Hematopoietic multipotent progenitor cell treated with erythropoietin and hydrocortisone succinate and interleukin-3 and kit ligand, for 15 days (in vitro differentiated cells): ENCODE measurements at regions not wholly inside any gene's neighbourhood (a gene's known extent, or its start where the extent isn't known, plus 50 kb on each side); places are given as distances from the start of the nearest gene placed in this dataset.
"Not testable (repeated sequence)": the region's sequence is repeated elsewhere in the genome, so short reads cannot be mapped to it uniquely, and the experiment has no call there.

Experiments
- DNase-seq: peaks from one replicate; pipeline ENCODE4 v3.0.0-alpha.2; 2015; ENCODE audit warnings: low spot score

DNA sequence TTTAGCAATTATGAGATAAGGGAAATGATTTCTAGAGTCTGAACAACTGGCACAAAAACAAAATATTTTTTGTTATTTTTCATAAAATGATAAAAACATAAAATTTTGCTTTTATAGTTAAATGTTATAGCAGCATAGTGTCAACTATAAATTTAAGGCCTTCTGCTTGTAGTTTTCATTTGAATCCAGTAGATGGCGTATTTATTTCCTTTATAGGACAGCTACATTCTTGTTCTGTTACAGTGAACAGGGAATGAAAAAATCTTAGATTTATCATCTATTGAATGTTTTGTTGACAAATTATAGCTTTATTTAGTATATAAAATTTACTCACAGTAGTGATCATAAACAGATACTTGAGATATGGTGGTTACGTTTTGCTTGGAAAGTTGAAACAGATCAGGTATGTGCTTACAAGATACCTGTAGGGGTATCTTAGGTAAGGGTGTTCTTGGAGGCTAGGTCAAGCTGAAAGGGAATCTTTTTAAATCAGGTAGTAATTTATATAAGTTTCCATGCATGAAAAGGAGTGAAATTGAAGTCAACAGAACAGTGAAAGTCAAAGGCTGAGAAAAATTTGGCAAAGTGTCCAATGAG lies 239.3 kb upstream of the GRIN3A start:
- DNase-seq, result peak; percentile 42

DNA sequence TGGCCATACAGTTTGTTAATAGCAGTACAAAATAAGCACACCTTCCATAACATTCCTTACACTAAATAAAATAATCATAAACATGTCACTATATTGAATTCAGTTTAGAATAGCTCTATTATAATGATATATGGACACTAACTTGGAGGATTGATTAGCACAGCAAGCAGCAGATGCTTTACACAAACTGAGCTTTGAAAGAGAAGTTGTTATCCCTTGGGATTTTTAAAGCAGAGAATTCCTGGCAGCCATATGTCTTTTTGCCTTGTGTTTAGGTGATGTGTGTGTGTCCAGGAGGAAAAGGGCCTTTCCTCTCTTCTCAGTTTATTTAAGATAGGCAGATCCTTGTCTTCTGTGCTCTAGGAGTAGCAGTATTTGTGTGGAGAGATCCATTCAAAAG lies 232.2 kb upstream of the GRIN3A start:
- DNase-seq, result no peak

DNA sequence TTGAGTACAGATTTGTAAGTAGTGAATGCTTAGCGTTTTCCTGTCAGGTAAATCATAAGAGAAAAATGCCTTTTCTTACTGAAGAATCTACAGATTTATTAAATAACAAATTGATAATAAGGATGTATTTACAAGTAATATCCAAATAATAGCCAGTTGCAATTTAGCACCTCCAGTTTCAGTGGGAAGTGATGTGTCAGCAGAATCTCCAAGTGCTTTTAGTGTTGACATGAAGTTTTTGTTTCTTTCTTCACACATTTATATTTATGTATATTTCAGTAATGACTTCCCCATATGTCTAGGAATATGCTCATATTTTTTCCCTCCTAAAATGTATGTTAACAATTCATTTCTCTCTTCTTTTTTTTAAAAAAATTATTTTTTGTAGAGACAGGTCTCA lies 229.9 kb upstream of the GRIN3A start:
- DNase-seq, result no peak

DNA sequence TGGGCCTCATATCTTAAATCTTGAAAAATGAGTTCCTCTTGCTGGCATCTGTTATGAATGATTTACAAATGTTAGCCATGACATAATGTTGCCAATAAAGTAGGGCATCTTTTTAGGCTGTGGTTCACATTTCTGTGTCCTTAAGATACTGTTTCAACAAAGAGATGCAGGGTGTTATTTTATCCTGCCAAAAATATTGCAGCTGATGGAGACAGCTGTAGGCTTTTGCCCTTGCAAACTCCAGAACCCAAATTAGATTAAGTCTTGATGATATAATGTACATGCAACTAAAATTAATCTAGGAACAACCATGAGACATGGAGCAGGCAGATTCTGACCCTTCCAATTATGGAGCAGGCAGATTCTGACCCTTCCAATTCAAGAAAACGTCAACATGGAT lies 228.2 kb upstream of the GRIN3A start:
- DNase-seq, result no peak

DNA sequence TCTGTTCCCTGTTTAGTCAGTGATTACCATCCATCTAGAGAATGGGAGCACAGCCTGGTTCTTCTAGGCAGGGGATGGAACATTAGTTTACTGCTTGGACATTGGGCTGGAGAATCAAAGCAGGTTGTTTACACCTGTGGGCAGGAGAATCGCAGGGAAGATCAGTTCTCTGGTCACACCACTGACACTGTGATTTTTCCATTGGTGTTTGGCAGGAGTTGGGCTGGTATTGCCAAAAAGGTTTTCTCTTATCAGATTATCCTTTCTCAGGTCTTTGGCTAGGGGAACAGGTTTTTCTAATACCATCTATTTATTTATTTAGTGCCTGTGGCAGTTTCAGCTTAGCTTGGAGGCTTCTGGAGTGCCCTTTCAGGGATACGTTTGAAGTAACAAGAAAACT lies 219.3 kb upstream of the GRIN3A start:
- DNase-seq, result no peak

DNA sequence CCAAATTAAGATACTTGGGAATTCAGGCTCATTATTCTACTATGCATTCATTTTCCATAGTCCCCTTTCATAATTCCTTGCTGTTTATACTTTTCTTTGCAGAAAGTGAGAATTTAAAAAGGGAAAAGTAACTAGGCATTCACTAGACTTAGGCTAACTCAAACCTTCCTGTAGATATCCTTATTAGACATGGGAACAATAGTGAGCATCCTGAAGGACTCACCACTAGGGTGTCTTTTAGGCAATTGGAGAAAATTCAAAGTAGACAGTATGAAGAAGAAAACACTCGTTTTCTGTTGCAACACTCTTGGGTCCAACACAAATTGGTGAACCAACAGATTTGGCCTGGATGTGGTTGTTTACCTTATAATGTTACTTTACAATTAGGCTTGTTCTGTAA lies 213.2 kb upstream of the GRIN3A start:
- no peak for DNase-seq

DNA sequence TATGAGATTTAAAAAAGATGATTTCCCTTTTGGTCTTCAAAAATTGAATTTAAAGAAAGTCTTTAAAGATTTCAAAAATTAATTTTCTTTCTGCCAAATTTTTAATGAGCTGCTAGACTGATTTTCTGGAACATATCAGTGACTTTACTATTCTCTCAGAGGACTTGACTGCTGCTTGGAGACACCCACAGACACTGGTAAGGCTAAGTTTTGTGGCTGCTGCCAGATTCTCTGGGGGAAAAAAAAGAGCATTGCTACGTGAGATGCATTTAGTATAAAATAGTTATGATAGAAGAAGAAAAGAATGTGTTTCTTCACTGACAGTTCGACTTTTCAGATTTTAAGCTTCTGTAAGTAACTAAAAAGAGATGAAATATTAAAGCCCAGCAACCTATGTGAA lies 193.3 kb upstream of the GRIN3A start:
- DNase-seq, result no peak

DNA sequence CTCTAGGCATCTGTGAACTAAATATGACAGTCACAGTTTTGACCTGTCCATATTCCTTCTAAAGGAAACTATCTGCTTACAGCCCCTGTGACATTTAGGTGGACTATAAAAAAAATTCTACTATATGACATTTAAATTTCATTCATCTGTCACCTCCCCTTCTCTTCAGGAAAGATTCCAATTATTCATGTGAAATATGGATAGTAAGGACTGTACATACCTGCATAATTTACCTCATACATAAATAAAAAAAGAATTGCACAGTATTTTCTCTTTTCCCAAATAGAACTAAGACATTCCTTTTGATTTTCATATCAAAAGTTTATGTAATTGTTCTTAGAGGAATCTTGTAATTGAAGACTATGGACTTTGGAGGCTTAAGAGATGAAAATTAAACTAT lies 192.3 kb upstream of the GRIN3A start:
- DNase-seq, result no peak

DNA sequence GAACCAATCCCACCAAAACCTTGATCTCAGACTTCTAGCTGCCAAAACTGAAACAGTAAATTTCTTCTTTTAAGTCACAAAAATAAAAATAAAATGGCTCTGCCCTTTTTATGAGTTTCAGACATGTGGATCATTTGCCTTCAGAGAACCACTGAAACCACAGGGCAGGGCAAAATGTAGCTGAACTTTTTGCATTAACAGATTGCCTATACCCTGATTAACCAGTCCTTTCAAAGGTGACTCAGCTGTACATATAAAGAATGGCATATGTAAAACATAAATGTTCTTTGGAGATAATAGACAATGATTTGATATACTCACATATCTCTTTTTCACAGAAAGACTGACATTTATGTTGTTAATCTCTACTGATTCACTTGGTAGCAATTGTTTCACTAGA lies 187.1 kb upstream of the GRIN3A start:
- no peak for DNase-seq

DNA sequence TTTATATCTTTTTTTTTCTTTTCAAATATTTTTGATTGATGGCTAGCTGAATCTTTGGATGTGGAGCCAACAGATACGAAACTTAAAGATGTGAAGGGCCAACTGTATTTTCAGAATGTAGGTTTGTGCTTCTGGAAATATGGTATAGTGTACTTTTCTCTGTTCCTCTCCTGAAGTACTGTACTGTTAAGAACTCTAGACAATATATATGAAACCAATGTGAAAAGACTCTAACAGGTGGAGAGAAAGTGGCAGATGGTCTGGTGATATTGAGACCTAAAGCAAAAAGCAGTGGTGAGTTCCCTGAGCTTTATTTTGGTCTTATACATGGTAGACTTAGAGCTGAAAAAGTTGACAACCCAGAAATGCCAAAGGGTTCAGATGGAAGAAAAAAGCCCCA lies 185.0 kb upstream of the GRIN3A start:
- no peak for DNase-seq

DNA sequence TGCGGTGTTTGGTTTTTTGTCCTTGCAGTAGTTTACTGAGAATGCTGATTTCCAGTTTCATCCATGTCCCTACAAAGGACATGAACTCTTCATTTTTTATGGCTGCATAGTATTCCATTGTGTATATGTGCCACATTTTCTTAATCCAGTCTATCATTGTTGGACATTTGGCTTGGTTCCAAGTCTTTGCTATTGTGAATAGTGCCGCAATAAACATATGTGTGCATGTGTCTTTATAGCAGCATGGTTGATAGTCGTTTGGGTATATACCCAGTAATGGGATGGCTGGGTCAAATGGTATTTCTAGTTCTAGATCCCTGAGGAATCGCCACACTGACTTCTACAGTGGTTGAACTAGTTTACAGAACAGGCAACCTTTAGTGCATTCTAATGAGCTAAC lies 178.5 kb upstream of the GRIN3A start:
- DNase-seq, result not testable (repeated sequence)

DNA sequence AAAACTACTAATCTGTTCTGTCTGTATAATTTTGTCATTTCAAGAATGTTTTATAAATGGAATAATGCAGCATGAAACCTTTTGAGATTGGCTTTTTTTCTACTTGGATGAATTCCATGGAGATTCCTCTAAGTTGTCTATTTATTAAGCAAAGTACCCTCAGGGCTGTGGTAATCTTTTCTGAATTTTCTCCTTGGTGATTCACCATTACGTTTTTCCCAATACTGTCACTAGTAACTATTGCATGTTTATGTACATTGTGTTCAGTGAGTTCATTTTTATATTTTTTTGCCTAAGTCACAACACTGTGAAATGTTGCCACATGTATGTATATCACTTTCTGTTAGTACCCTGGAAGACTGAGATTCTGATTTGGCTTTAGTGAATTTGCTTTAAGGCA lies 177.0 kb upstream of the GRIN3A start:
- DNase-seq, result no peak

DNA sequence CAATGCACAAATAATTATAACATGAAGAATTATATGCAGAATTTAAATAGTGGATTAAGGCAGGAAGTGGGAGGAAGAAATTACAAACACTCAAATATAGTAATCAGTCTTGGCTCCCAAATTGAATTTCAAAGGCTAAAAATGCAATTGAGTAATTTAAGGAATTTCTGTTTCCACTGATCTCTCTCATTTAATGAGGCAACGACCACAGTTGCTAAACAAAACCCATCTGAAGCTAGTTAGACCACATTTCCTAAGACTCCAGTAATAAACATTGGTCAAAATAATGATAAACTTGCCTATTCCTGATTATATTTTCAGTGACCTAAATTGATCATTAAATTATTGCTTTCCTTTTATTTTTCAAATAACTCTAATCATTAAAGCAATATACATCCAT lies 174.3 kb upstream of the GRIN3A start:
- DNase-seq, result no peak

DNA sequence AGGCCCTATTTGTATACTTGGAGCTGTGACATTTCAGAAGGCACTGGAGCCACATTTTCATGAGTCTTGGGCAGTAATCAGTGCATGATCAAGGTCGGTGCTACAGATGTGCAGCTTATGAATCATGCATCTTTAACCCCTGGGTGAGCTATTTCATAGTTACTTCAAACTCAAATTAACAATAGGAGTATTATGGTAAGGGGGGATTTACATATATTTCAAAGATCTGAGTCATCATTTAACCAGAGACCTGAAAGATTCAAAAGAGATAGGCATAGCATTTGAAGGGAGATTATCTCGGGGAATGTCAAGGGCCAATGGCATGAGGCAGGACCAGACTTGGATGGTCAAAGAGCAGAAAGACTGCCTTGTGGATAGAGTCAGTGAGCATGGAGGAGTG lies 169.0 kb upstream of the GRIN3A start:
- DNase-seq, result no peak

DNA sequence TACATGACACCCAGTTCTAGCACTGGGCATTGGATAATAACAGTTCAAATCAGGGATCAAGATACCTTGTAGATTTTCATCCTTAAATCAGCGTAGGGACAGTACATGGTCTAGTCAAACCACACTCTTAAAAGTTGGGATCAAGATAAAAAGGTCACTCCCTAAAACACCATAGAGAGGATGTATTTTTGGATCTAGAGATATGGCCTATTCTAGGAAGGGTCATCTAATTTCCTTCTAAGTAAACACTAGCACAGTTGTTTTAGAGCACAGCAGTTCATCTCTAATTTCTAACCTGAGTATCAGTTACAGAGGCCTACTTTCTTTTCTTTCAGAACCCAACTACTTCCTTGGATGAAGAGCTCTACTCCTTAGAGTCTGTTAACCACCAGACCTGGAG lies 166.4 kb upstream of the GRIN3A start:
- DNase-seq, result no peak

DNA sequence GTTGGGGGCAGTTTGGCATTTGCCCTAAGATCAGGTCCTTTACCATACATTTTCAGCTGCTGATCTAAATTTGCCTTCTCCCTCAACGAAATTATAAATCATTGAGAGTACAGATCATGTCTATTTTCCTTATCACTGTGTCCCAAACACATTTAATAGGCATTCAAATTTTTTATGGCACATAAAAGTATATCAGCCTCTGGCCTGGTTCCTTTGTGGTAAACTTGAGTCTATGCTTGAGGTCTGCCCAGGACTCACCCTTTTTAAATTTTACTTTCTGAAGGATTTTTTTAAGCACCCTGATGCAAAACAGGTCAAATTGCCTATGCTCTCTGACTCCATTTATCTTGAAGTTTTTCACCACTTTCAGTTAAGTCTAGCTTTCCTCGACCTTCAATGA lies 163.6 kb upstream of the GRIN3A start:
- no peak for DNase-seq

DNA sequence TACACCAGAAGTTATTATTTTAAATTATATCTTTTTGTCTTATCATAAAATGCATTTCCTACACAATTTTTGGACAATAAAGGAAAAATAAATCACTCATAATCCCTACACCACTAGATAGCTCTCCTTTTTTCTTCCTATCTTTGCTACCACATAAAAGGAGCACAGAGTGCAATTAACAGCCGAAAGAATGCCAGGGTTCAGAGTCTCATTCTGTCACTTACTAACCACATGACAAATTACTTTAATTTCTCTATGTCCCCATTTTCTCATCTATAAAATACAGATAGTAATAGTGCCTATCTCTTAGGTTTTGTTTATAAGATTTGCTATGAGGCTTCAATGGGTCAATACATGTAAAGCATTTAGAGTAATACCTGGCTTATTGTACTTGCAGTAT lies 158.7 kb upstream of the GRIN3A start:
- no peak for DNase-seq

DNA sequence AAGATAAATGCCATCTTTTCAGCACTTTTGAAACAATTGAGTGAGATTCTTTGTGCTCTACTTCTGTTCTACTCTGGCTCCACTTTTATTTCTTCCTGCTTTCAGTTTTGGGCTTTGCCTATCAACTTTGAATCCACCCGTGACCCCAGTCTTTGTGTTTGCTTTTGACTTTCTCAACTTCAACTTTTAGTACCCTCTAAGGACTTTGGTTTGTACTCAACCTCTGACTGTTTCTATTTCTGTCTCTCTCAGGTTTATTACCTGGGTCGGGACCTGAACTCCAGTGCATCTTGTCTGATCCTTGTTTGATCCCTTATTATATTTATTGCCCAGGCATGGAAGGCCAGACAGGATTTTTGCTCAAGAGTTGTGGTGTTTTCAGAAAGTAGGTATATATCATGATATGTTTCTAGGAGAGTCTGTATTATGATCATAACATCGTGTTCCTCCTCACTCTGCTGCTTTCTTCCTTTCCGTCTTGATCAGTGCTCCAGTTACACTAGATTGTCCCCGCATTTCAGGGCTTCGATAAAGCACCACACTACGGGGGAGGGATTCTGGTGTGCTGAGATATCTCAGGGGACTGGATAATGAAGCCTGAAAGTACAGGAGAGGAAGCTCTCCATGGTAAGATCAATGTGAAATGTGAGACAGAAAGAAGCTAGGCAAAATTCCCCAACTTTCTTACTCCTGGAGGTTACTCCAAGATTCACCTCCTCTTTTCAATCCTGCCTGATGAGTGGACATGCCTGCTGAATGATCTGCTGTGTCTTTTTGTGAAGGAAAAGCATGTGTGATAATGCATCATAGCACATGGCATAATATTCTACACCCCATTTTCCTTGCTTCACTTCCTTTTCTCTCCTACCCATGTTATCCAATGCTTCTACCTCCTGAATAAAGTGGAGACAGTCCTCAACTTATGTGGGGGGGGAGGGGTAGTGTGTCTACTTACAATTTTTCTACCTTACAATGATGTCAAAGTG lies 155.5 kb upstream of the GRIN3A start:
- DNase-seq, result no peak

DNA sequence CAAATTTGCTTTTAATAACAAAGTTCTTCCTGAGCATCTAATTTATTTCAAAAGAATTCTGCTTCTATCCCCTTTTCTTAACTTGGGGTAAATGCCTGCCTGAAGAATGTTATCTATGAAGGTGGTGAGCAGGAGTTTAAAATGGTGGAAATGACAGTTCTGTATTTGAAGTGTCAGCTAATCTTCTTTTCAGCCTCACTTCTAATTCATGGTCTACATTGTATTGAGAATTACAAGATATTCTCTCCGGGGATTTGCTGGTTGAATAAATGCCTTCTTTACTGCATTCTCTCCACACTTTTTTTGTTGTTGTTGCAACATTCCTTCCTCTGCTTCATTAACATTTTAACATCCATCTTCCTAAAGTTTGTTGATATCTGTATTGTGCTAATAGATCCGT lies 143.1 kb upstream of the GRIN3A start:
- DNase-seq, result no peak

DNA sequence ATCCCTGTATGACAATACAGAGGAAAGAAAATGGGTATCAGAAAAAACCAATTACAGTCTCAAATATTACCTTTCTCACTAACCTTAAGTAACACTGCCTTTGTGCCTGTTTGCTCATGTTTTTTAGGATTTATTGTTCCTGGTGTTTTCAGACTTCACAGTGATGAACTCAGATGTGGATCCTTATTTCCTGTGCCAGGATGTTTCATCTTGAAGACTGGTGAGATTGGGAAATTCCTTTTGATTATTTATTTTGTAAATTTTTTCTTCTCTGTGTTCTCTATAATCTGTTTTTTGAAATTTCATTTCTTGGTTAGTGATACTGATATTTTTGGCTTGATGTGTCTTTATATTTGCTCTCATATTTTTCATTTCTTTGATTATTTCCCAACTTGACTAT lies 142.4 kb upstream of the GRIN3A start:
- DNase-seq, result no peak

DNA sequence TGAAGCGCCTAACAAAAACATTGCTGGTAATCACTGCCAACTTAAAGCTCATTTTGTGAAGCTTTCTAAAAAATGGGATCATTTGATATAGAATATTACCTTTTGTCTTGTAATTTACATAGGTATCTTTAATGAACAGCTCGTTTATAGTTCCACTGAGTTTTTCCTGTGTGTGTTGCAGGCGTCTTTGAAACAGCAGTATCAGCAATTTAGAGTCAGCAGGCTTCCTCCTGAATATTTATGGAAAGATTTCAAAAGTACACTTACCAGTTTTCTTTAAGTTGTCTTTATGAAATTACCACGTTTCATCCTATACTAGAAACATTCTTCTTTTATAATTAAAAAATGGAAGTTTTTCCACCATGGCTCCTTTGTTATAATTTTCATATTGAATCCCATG lies 140.3 kb upstream of the GRIN3A start:
- DNase-seq, result no peak

DNA sequence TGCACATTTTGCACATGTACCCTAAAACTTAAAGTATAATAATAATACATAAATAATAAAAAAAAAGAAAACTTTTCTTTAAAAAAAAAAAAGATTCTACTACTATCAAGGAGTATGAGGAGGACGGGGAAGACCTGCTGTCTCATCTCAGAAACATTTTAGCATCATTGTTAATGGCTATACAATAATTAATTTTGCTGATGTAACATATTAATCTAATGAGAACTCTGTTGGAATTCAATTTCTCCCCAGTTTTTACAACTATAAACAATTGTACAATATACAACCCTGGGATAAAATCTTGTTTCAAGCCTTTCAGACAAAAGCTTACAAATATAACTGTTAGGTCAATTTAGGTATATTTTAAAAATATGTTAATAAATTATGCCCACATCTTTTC lies 139.0 kb upstream of the GRIN3A start:
- no peak for DNase-seq

DNA sequence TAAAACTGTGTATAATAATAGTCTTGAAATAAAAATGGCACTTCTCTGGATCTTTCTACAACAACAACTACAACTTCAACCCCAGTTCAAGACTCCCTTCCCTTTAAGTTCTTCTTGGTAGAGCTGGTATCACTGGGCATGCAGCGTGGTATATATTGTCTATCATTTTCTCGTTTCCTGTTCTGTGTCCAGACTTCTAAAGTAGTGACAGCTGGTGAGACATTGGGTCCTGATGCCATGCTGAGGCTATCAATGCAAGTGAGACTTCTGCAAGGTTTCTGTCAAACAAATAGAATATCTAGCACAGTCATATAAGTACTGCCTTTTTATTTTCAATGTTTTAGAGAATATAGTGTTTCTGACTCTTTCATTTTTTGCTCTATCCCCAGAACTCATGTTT lies 123.0 kb upstream of the GRIN3A start:
- DNase-seq, result no peak

DNA sequence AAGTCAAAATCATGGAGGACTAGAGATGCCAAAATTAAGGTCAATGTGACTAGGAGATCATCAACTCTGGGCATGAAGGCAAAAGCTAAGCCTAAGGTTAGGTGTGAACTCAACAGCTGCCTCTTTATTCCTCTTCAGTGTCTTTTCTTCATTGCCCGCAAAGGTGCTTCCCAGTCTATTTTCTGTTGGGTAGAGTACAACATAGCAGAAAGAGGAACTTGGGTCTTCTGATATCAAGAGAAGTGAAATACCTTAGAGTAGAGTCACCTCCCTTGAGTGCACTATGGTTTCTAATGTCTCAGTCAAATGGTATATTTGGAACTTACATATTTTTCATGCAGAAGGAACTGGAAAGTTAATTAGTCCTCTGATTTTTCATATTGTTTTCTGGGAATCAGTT lies 122.5 kb upstream of the GRIN3A start:
- no peak for DNase-seq
